GM12864 (cell line): ENCODE measurements at regions not wholly inside any gene's neighbourhood (a gene's known extent, or its start where the extent isn't known, plus 50 kb on each side); places are given as distances from the start of the nearest gene placed in this dataset.
"Not testable (repeated sequence)": the region's sequence is repeated elsewhere in the genome, so short reads cannot be mapped to it uniquely, and the experiment has no call there.

Experiments used
- DNase-seq: peaks from one replicate; pipeline ENCODE4 v3.0.0-alpha.2; 2011; ENCODE audit warnings: low read depth
- H3K4me3 ChIP-seq: 2 replicates; pipeline ENCODE4 v1.5.1; 2011; ENCODE audit warnings: mild to moderate bottlenecking, low read depth, low read length, control low read depth
- CTCF ChIP-seq: IDR thresholded peaks from 2 replicates; pipeline ENCODE4 v1.5.1; 2011; ENCODE audit warnings: low read depth, mild to moderate bottlenecking, moderate library complexity, low read length, control low read depth, inconsistent platforms; ENCODE audit errors: missing control alignments

GRCh38 chr14:38592764-38593442 is 337.0 kb upstream of the CLEC14A start:
- H3K4me3 ChIP-seq: no peak overlapping the region
- TF ChIP-seq CTCF: no peak
- no peak for DNase-seq

GRCh38 chr14:38589747-38590350 is 334.0 kb upstream of the CLEC14A start:
- no peak overlapping the region for H3K4me3 ChIP-seq
- no peak for DNase-seq
- TF ChIP-seq CTCF: no peak

- no peak for DNase-seq
- no peak overlapping the region for H3K4me3 ChIP-seq
- TF ChIP-seq CTCF: no peak
Measured at GRCh38 chr14:38583471-38583870, 327.6 kb upstream of the CLEC14A start.

GRCh38 chr14:38578278-38578681 is 322.4 kb upstream of the CLEC14A start:
- no peak for DNase-seq
- TF ChIP-seq CTCF: no peak
- no peak overlapping the region for H3K4me3 ChIP-seq

GRCh38 chr14:38567703-38568102 is 311.8 kb upstream of the CLEC14A start:
- TF ChIP-seq CTCF: no peak
- no peak for DNase-seq
- no peak overlapping the region for H3K4me3 ChIP-seq

GRCh38 chr14:38561657-38562056 is 305.8 kb upstream of the CLEC14A start:
- TF ChIP-seq CTCF: no peak
- DNase-seq: no peak
- H3K4me3 ChIP-seq: no peak overlapping the region

- no peak for DNase-seq
- TF ChIP-seq CTCF: no peak
- no peak overlapping the region for H3K4me3 ChIP-seq
Measured at GRCh38 chr14:38559711-38560110, 303.8 kb upstream of the CLEC14A start.

- not testable (repeated sequence) for H3K4me3 ChIP-seq, DNase-seq
Measured at GRCh38 chr14:38557391-38557790, 301.5 kb upstream of the CLEC14A start.
